ENCODE measurements at regions not wholly inside any gene's neighbourhood (a gene's known extent, or its start where the extent isn't known, plus 50 kb on each side); places are given as distances from the start of the nearest gene placed in this dataset.

DNA sequence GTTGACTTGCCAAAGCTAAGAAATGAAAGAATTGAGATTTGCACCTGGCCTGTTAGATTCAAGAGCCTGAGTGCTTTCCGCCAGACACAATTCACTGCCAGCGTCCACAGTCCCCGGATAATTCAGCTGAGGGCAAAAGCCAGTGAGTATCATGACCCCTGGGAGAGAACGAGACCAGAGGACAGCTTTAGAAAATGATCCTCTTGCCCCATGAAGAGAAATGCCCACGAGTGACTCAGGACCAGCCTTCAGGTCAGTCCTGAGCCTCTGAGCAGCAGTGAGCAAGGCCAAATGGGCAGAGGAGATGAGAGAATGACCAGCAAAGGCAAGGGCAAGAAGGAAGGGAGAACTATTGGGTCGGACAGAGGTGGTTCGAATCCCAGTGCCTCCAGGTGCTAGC lies 273.5 kb downstream of the FAM43A start:
- TF ChIP-seq POLR2A (IDR thresholded peaks at IDR 0.05; ENCODE audit: low read depth, low read length) (no peak), SMC3 (IDR thresholded peaks at IDR 0.05; ENCODE audit: low read depth, low read length) (no peak), CHD1 (IDR thresholded peaks at IDR 0.05; ENCODE audit: low read depth, low read length) (no peak), CEBPB (IDR thresholded peaks at IDR 0.05; ENCODE audit: low read depth, low read length) (no peak), RAD21 (IDR thresholded peaks at IDR 0.05; ENCODE audit: low read length) (no peak), MAZ (IDR thresholded peaks at IDR 0.05; ENCODE audit: borderline replicate concordance, low read depth, low read length) (no peak)
- TF ChIP-seq, protein P1, sequence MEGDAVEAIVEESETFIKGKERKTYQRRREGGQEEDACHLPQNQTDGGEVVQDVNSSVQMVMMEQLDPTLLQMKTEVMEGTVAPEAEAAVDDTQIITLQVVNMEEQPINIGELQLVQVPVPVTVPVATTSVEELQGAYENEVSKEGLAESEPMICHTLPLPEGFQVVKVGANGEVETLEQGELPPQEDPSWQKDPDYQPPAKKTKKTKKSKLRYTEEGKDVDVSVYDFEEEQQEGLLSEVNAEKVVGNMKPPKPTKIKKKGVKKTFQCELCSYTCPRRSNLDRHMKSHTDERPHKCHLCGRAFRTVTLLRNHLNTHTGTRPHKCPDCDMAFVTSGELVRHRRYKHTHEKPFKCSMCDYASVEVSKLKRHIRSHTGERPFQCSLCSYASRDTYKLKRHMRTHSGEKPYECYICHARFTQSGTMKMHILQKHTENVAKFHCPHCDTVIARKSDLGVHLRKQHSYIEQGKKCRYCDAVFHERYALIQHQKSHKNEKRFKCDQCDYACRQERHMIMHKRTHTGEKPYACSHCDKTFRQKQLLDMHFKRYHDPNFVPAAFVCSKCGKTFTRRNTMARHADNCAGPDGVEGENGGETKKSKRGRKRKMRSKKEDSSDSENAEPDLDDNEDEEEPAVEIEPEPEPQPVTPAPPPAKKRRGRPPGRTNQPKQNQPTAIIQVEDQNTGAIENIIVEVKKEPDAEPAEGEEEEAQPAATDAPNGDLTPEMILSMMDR (conservative IDR thresholded peaks at IDR 0.05; ENCODE audit: low read depth, low read length): no peak

Measured in IMR-90 (cell line).